Heart left ventricle (tissue), 16 donors: ENCODE measurements at regions not wholly inside any gene's neighbourhood (a gene's known extent, or its start where the extent isn't known, plus 50 kb on each side); places are given as distances from the start of the nearest gene placed in this dataset.

Source experiments
- ATAC-seq, 4 donors: fragments of 200-7000 bp; cut with Tn5 transposase; one replicate each; pipeline ENCODE4 v1.9.1; 2020 to 2022; ENCODE audit warnings: moderate library complexity in 4 of 4, mild to moderate bottlenecking in 3 of 4, moderate number of reproducible peaks in 1 of 4
- DNase-seq, 5 donors: peaks; one replicate each; pipeline ENCODE4 v3.0.0-alpha.2; 2020
- H3K27ac ChIP-seq, 12 donors: fragments of 200-600 bp; sonication (generic) in 4 of 12; one replicate each; pipeline versions ENCODE4 v1.5.0 to v1.8.0; 2016 to 2022; ENCODE audit warnings: mild to moderate bottlenecking in 2 of 12
- H3K27me3 ChIP-seq, 9 donors: fragments of 200-600 bp; sonication (generic) in 2 of 9; one replicate each; pipeline versions ENCODE4 v1.5.1 to v1.8.0; 2016 to 2022; ENCODE audit warnings: mild to moderate bottlenecking in 3 of 9
- H3K36me3 ChIP-seq, 9 donors: fragments of 200-600 bp; sonication (generic) in 2 of 9; one replicate each; pipeline versions ENCODE4 v1.5.0 to v1.8.0; 2018 to 2022; ENCODE audit warnings: mild to moderate bottlenecking in 2 of 9
- H3K4me1 ChIP-seq, 12 donors: fragments of 200-600 bp; sonication (generic) in 4 of 12; one replicate each; pipeline versions ENCODE4 v1.5.0 to v1.8.0; 2016 to 2022; ENCODE audit warnings: mild to moderate bottlenecking in 3 of 12
- H3K4me3 ChIP-seq, 12 donors: fragments of 200-600 bp; sonication (generic) in 4 of 12; one replicate each; pipeline versions ENCODE4 v1.5.0 to v1.8.0; 2017 to 2022; ENCODE audit warnings: mild to moderate bottlenecking in 9 of 12, moderate library complexity in 4 of 12
- H3K9me3 ChIP-seq, 12 donors: fragments of 200-600 bp; sonication (generic) in 4 of 12; one replicate each; pipeline versions ENCODE4 v1.5.0 to v1.8.0; 2016 to 2022; ENCODE audit warnings: mild to moderate bottlenecking in 1 of 12
- CTCF ChIP-seq, 12 donors: fragments of 200-600 bp; sonication (generic) in 4 of 12; IDR thresholded peaks; one replicate each; pipeline versions ENCODE4 v1.5.0 to v1.8.0; 2018 to 2022; ENCODE audit warnings: antibody characterized with exemption in 12 of 12, mild to moderate bottlenecking in 5 of 12
- POLR2A ChIP-seq, 2 donors: fragments of 450-650 bp; IDR thresholded peaks; one replicate each; pipeline ENCODE4 v1.6.1; 2017; ENCODE audit warnings: antibody characterized with exemption in 2 of 2, mild to moderate bottlenecking in 2 of 2, moderate library complexity in 2 of 2
- WGBS, 4 donors: extraction: QIAGEN DNeasy Blood & Tissue Kit in 2 of 4; methylation state at CpG; one replicate each; pipeline versions ENCODE4 v1.1.5 to v1.1.7; 2013 to 2018; 5-methylcytosine and 5-hydroxymethylcytosine counted together
- intact Hi-C, 10 donors: fragments of 100-400 bp; cut with DNase I; formaldehyde crosslinking; loops; one replicate each; pipeline versions ENCODE4 v1.11.1 to v1.14.2; 2022
- donor health status: ischemic (EF 13 %, LVEDD 7.1; RV severe dilation, severe dysfunction).
- donor health status: healthy with polysubstance abuse.
- donor health status: DM: no; HTN: yes; CAD: no.
- donor health status: DM: no; HTN: no; CAD: no.
- donor health status: ischemic (EF 25% LVEDD 6.9; RV normal size, moderate dysfunction).
- donor health status: ischemic (EF 25% LVEDD 5.7; RV mildly dilated, moderate dysfunction).
- donor health status: healthy.
- donor health status: DM: yes; HTN: yes; CAD: no.
- donor health status: ischemic (EF 35%, LVEDD 5.7; RV mildly dilated, moderate dysfunction).
- donor health status: nonischemic (EF 11% LVEDD 7.7; RV severe dilation, severe dysfunction).
- donor health status: DM: yes; HTN: yes; CAD: no.
- donor health status: PGD.
- donor health status: ischemic (EF 29% LVEDD 5.4; RV normal size, mild dysfunction).
- donor health status: nonischemic (EF 23%, LVEDD 6.1; RV moderate dilation, normal function).

GRCh38 chr4:123819362-123820035 is 422.9 kb downstream of the SPRY1 start:
- ATAC-seq = no peak
- peaks cover 0 to 11% (median 0%) of the 10 kb centered on the region in 12 donors for H3K4me1 ChIP-seq
- H3K27me3 ChIP-seq = no peaks in the 10 kb centered on the region
- no peak for DNase-seq
- no peak overlapping the region for H3K4me3 ChIP-seq
- H3K36me3 ChIP-seq = no peaks in the 10 kb centered on the region
- H3K27ac ChIP-seq = no peak overlapping the region
- intact Hi-C loops = no loop called here
- no peak for TF ChIP-seq POLR2A (IDR thresholded peaks at IDR 0.05)
- TF ChIP-seq CTCF (IDR thresholded peaks at IDR 0.05) = no peak
- peaks cover 0 to 3% (median 0%) of the 10 kb centered on the region in 12 donors for H3K9me3 ChIP-seq

- H3K27ac ChIP-seq = no peak overlapping the region
- H3K4me3 ChIP-seq = no peak overlapping the region
- H3K36me3 ChIP-seq = no peaks in the 10 kb centered on the region
- H3K27me3 ChIP-seq = no peaks in the 10 kb centered on the region
- ATAC-seq = no peak
- TF ChIP-seq CTCF (IDR thresholded peaks at IDR 0.05) (no peak), POLR2A (IDR thresholded peaks at IDR 0.05) (no peak)
- intact Hi-C loops = no loop called here
- H3K9me3 ChIP-seq = peaks cover 0 to 3% (median 0%) of the 10 kb centered on the region in 12 donors
- no peak for DNase-seq
- H3K4me1 ChIP-seq = peaks cover 0 to 34% (median 4%) of the 10 kb centered on the region in 12 donors
Observed at GRCh38 chr4:123821861-123822260, 425.3 kb downstream of the SPRY1 start.

GRCh38 chr4:123822353-123822752 is 425.8 kb downstream of the SPRY1 start:
- peaks cover 0 to 3% (median 0%) of the 10 kb centered on the region in 12 donors for H3K9me3 ChIP-seq
- no peak overlapping the region for H3K27ac ChIP-seq
- H3K36me3 ChIP-seq = no peaks in the 10 kb centered on the region
- no peaks in the 10 kb centered on the region for H3K27me3 ChIP-seq
- WGBS, 4 donors = 92 to 97% (median 96%) methylated on average over 2 of the region's 2 CpGs
- intact Hi-C loops = no loop called here
- no peak for ATAC-seq
- TF ChIP-seq POLR2A (IDR thresholded peaks at IDR 0.05) (no peak), CTCF (IDR thresholded peaks at IDR 0.05) (no peak)
- H3K4me3 ChIP-seq = no peak overlapping the region
- H3K4me1 ChIP-seq = peaks cover 0 to 39% (median 7%) of the 10 kb centered on the region in 12 donors
- DNase-seq = no peak

- Histone ChIP-seq H3K27me3 (no peaks in the 10 kb centered on the region), H3K4me3 (no peak overlapping the region), H3K27ac (peak overlapping the region in 4 of 12 donors; percentile 69 to 72 (median 70)), H3K9me3 (peaks cover 0 to 3% (median 0%) of the 10 kb centered on the region in 12 donors), H3K36me3 (no peaks in the 10 kb centered on the region), H3K4me1 (peaks cover 0 to 46% (median 10%) of the 10 kb centered on the region in 12 donors)
- no peak for TF ChIP-seq CTCF (IDR thresholded peaks at IDR 0.05)
- TF ChIP-seq POLR2A (IDR thresholded peaks at IDR 0.05) = no peak
- DNase-seq (no peak), ATAC-seq (peak in 2 of 4 donors; percentile 29 to 35)
- WGBS, 4 donors = 85 to 93% (median 90%) methylated on average over 4 of the region's 4 CpGs
- intact Hi-C loops = no loop called here
Observed at GRCh38 chr4:123823244-123823643, 426.6 kb downstream of the SPRY1 start.
